MCF 10A (cell line): ENCODE measurements at regions not wholly inside any gene's neighbourhood (a gene's known extent, or its start where the extent isn't known, plus 50 kb on each side); places are given as distances from the start of the nearest gene placed in this dataset.

Experiments
- BruUV-seq: library from RNA; stranded (reverse); fragments of 400-500 nt; replicated peaks from 2 replicates; lab custom pipeline; 2021; lab: Mats Ljungman, UMichigan
- CTCF ChIA-PET: fragments of 300-600 bp; sonication (Branson Sonifier 250); formaldehyde crosslinking; extraction: SDS; loops from one replicate; lab custom pipeline; 2021; ENCODE audit warnings: antibody characterized with exemption, inconsistent platforms; lab: Yijun Ruan, JAX
- POLR2A ChIA-PET: fragments of 300-600, 350-650 bp; sonication (Branson Sonifier 250); formaldehyde crosslinking; extraction: SDS; loops from one replicate; lab custom pipeline; 2020; ENCODE audit warnings: antibody characterized with exemption, inconsistent platforms; lab: Yijun Ruan, JAX
- DNase-seq: peaks from one replicate; pipeline ENCODE4 v3.0.0-alpha.2; 2018; ENCODE audit not compliant: unreplicated experiment
- H3K27ac Mint-ChIP-seq: one replicate; pipeline ENCODE4 v1.8.0; 2022; ENCODE audit warnings: mild to moderate bottlenecking, low read depth, mixed read lengths; ENCODE audit not compliant: unreplicated experiment
- H3K27me3 Mint-ChIP-seq: one replicate; pipeline ENCODE4 v1.8.0; 2022; ENCODE audit warnings: mixed read lengths; ENCODE audit not compliant: insufficient read depth, unreplicated experiment
- H3K36me3 Mint-ChIP-seq: one replicate; pipeline ENCODE4 v1.8.0; 2022; ENCODE audit warnings: mild to moderate bottlenecking, moderate library complexity, mixed read lengths; ENCODE audit not compliant: insufficient read depth, unreplicated experiment
- H3K4me1 Mint-ChIP-seq: one replicate; pipeline ENCODE4 v1.8.0; 2022; ENCODE audit warnings: mixed read lengths; ENCODE audit not compliant: insufficient read depth, unreplicated experiment
- H3K4me3 Mint-ChIP-seq: one replicate; pipeline ENCODE4 v1.8.0; 2022; ENCODE audit warnings: mild to moderate bottlenecking, moderate library complexity, mixed read lengths; ENCODE audit not compliant: unreplicated experiment
- H3K9me3 Mint-ChIP-seq: one replicate; pipeline ENCODE4 v1.8.0; 2022; ENCODE audit warnings: mixed read lengths; ENCODE audit not compliant: unreplicated experiment
- intact Hi-C: fragments of 100-400 bp; cut with micrococcal nuclease; formaldehyde crosslinking; loops from 2 replicates; pipeline ENCODE4 v1.14.1; 2022
- TF ChIP-seq, protein P1 (sequence below): fragments of 200-600 bp; IDR thresholded peaks from one replicate; pipeline ENCODE4 v1.8.0; 2022; ENCODE audit warnings: antibody characterized with exemption, mild to moderate bottlenecking; ENCODE audit not compliant: unreplicated experiment

DNA sequence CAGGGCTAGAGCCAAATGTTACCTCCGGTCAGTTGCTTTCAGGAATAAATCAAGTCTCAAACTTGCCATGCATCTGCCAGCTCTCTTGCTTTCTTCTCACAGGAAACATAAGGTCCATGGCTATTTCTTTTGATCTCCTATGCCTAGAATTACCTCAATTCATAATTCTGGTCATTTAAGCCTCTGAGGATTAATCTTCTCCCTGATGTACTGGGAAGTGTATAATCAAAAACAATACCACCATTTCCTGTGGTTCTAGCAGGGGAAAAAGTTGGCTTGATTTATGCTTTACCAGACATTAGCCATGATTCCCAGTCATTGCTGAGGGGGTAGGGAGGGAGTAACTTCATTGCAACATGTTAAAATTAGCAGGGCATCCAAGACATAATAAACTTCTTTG lies 268.7 kb upstream of the EMCN start:
- BruUV-seq: no TSS peak

DNA sequence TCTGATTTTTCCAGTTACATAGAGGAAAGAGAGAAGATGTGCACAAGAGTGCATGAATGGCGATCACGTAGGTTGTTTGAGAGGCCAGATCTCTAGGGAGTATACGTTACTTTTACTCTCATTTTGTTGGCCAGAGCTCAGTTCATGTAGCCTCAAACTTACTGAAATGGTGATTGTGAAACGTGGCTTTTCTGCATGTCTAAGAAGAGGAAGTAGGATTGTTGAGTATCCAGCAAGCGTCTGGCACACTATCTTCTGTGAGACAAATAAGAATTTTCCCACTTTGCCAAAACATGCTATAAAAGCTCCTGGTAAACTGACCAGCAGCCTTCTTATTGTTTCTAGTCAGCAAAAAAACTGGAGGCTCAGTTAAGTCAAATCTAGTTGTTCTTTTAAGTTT lies 264.5 kb upstream of the EMCN start:
- Mint-ChIP-seq H3K9me3 (no peaks in the 10 kb centered on the region), H3K4me1 (no peaks in the 10 kb centered on the region), H3K27me3 (no peaks in the 10 kb centered on the region), H3K4me3 (no peak overlapping the region), H3K27ac (no peak overlapping the region), H3K36me3 (no peaks in the 10 kb centered on the region)
- ChIA-PET CTCF (no interaction called here), POLR2A (no interaction called here)
- no TSS peak for BruUV-seq
- no peak for DNase-seq
- intact Hi-C loops: no loop called here
- TF ChIP-seq, protein P1, sequence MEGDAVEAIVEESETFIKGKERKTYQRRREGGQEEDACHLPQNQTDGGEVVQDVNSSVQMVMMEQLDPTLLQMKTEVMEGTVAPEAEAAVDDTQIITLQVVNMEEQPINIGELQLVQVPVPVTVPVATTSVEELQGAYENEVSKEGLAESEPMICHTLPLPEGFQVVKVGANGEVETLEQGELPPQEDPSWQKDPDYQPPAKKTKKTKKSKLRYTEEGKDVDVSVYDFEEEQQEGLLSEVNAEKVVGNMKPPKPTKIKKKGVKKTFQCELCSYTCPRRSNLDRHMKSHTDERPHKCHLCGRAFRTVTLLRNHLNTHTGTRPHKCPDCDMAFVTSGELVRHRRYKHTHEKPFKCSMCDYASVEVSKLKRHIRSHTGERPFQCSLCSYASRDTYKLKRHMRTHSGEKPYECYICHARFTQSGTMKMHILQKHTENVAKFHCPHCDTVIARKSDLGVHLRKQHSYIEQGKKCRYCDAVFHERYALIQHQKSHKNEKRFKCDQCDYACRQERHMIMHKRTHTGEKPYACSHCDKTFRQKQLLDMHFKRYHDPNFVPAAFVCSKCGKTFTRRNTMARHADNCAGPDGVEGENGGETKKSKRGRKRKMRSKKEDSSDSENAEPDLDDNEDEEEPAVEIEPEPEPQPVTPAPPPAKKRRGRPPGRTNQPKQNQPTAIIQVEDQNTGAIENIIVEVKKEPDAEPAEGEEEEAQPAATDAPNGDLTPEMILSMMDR: no peak

More for the DNA sequence above, 268.7 kb upstream of the EMCN start:
- Mint-ChIP-seq H3K27me3 (no peaks in the 10 kb centered on the region), H3K4me3 (no peak overlapping the region), H3K36me3 (no peaks in the 10 kb centered on the region), H3K9me3 (no peaks in the 10 kb centered on the region), H3K4me1 (no peaks in the 10 kb centered on the region), H3K27ac (no peak overlapping the region)
- CTCF ChIA-PET: no interaction called here
- TF ChIP-seq, protein P1: no peak
- POLR2A ChIA-PET: no interaction called here
- DNase-seq: no peak
- intact Hi-C loops: no loop called here

DNA sequence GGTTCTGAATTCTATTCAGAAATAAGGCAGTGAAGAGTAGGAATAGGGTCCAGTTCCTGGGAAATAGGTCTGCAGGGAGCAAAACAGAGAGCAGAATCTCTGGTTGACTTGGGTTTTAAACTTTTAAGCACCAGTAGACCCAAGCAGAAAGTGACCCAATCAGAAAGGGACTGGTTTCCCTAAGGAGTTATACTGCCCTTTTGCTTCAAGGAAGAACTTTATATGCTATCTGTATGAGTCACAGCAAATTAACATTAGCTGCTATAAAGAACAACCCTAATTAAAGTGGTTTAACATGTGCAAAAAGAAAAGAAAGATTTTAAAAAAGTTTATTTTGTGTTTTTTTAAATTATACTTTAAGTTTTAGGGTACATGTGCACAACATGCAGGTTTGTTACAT lies 263.6 kb upstream of the EMCN start:
- TF ChIP-seq, protein P1: no peak
- BruUV-seq: no TSS peak
- Mint-ChIP-seq H3K4me1 (no peaks in the 10 kb centered on the region), H3K36me3 (no peaks in the 10 kb centered on the region), H3K4me3 (no peak overlapping the region), H3K27ac (no peak overlapping the region), H3K9me3 (no peaks in the 10 kb centered on the region), H3K27me3 (no peaks in the 10 kb centered on the region)
- POLR2A ChIA-PET: no interaction called here
- CTCF ChIA-PET: no interaction called here
- no peak for DNase-seq
- intact Hi-C loops: no loop called here

DNA sequence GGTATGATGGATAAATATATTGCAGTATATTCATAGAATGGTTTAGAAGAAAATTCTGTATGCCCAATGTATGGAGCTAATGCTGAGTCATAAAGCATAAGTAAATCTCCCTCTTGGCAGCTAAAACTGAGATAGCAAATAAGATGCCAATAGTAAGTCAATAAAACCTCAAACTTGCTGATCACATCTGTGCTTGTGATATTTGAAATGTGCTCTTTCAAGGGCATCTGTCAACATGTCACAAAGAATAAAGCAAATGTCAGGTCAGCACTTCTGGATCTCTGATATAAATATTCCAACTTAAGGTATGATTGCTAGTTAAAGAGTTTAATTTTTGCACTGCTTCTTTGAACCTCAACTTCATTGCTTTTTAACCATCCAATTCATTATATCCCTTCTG lies 262.3 kb upstream of the EMCN start:
- no peak overlapping the region for H3K4me3 Mint-ChIP-seq
- H3K36me3 Mint-ChIP-seq: no peaks in the 10 kb centered on the region
- TF ChIP-seq, protein P1: no peak
- H3K9me3 Mint-ChIP-seq: peaks cover 7% of the 10 kb centered on the region
- H3K27ac Mint-ChIP-seq: no peak overlapping the region
- DNase-seq: no peak
- ChIA-PET CTCF (no interaction called here), POLR2A (no interaction called here)
- no peaks in the 10 kb centered on the region for H3K4me1 Mint-ChIP-seq
- no TSS peak for BruUV-seq
- no peaks in the 10 kb centered on the region for H3K27me3 Mint-ChIP-seq
- intact Hi-C loops: no loop called here
